ENCODE measurements at regions not wholly inside any gene's neighbourhood (a gene's known extent, or its start where the extent isn't known, plus 50 kb on each side); places are given as distances from the start of the nearest gene placed in this dataset.

DNA sequence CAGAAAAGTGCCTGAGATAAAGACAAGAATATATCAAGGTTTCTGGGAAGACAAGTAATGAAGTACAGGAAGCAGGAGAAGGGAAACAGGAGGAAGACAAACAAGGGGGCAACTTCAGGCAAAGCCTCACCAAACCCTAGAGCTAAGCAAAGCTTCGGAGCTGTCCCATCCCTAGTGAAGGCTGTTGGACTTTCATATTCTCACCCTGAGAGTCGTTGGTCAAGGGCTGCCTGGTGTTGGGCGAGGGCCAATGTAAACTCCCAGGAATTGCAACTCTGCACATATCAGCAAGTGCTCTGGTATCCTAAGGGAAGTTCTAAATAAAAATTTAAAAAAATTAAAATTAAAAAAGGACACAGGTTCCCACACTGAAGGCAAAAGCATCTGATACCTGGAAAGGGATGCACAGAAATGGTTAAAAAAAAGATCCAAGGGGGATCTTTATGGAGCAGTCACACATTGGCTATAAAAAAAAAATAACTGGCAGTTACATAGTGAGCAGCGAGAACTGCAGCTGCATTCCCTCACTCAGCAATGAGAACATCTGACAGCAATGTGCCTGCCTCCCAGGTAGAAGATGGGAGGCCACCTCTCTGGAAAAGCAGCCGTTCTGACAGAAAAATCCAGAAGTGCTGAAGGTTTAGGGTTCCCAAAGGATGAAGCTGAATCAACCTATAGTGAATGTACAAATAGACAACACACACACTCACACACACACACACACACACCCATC lies 304.7 kb downstream of the WDR11 start:
- Histone ChIP-seq H3K9me3 (ENCODE audit: control insufficient read depth, low read length) (no peaks in the 10 kb centered on the region), H2AFZ (no peak overlapping the region), H3K36me3 (ENCODE audit: control insufficient read depth, insufficient read depth, low read length) (no peaks in the 10 kb centered on the region), H3K4me2 (ENCODE audit: low read length) (peak overlapping the region; percentile 3), H3K9ac (no peak overlapping the region), H3K27ac (no peak overlapping the region), H3K4me1 (no peaks in the 10 kb centered on the region), H3K27me3 (ENCODE audit: control insufficient read depth, insufficient read depth, low read length) (no peaks in the 10 kb centered on the region), H3K4me3 (ENCODE audit: low read depth, low read length) (no peak overlapping the region), H3K79me2 (no peaks in the 10 kb centered on the region)
- TF ChIP-seq CTCF (IDR thresholded peaks at IDR 0.05): no peak

DNA sequence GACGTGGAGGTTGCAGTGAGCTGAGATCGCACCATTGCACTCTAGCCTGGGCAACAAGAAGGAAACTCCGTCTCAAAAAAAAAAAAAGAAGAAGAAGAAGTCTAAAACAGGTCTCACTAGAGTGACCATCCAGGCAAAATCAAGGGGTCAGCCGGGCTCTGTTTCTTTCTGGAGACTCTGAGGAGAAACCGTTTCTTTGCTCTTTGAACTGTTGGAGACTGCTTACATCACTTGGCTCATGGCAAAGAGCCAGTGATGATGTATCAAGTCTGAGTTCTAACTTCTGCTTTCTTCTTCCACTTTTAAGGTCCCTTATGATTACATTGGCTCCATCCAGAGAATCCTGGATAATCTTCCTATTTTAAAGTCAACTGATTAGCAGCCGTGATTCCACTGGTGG lies 306.8 kb downstream of the WDR11 start:
- H3K36me3 ChIP-seq (ENCODE audit: control insufficient read depth, insufficient read depth, low read length): no peaks in the 10 kb centered on the region
- H3K27ac ChIP-seq: no peak overlapping the region
- TF ChIP-seq CTCF (IDR thresholded peaks at IDR 0.05): no peak

GRCh38 chr10:121158988-121159579 lies 307.9 kb downstream of the WDR11 start:
- no peaks in the 10 kb centered on the region for H3K4me1 ChIP-seq
- H3K79me2 ChIP-seq: no peaks in the 10 kb centered on the region
- no peaks in the 10 kb centered on the region for H3K27me3 ChIP-seq (ENCODE audit: control insufficient read depth, insufficient read depth, low read length)
- no peaks in the 10 kb centered on the region for H3K9me3 ChIP-seq (ENCODE audit: control insufficient read depth, low read length)
- no peak overlapping the region for H2AFZ ChIP-seq
- no peak overlapping the region for H3K9ac ChIP-seq
- TF ChIP-seq CTCF (IDR thresholded peaks at IDR 0.05): no peak
- H3K4me3 ChIP-seq (ENCODE audit: low read depth, low read length): no peak overlapping the region
- no peak overlapping the region for H3K4me2 ChIP-seq (ENCODE audit: low read length)
- no peaks in the 10 kb centered on the region for H3K36me3 ChIP-seq (ENCODE audit: control insufficient read depth, insufficient read depth, low read length)
- H3K27ac ChIP-seq: no peak overlapping the region

More for the DNA sequence above, 306.8 kb downstream of the WDR11 start:
- Histone ChIP-seq H3K9ac (no peak overlapping the region), H3K4me2 (ENCODE audit: low read length) (no peak overlapping the region), H3K4me1 (no peaks in the 10 kb centered on the region), H2AFZ (no peak overlapping the region), H3K79me2 (no peaks in the 10 kb centered on the region), H3K9me3 (ENCODE audit: control insufficient read depth, low read length) (no peaks in the 10 kb centered on the region), H3K4me3 (ENCODE audit: low read depth, low read length) (no peak overlapping the region), H3K27me3 (ENCODE audit: control insufficient read depth, insufficient read depth, low read length) (no peaks in the 10 kb centered on the region)

DNA sequence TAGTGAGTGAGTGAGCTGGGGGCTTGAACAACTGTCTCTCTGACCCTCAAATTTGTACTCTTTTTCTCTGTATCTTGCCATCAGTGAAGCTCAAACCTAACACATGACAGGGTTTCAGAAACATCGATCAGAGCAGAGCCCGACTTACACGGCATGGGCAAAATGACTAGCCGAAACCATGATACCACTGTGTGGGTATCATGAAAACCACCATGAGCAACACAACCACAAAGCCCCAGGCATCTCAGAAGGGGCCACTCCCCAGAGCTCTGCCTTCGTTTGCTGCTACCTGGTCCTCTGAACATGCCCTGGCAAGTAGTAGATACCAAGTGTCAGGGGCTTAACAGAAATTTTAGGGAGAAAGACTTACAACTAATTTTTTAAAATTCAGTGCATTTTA lies 308.5 kb downstream of the WDR11 start:
- Histone ChIP-seq H3K9ac (no peak overlapping the region), H3K79me2 (no peaks in the 10 kb centered on the region), H3K4me3 (ENCODE audit: low read depth, low read length) (no peak overlapping the region), H3K4me1 (no peaks in the 10 kb centered on the region), H2AFZ (no peak overlapping the region), H3K27me3 (ENCODE audit: control insufficient read depth, insufficient read depth, low read length) (no peaks in the 10 kb centered on the region), H3K36me3 (ENCODE audit: control insufficient read depth, insufficient read depth, low read length) (no peaks in the 10 kb centered on the region), H3K4me2 (ENCODE audit: low read length) (no peak overlapping the region), H3K9me3 (ENCODE audit: control insufficient read depth, low read length) (no peaks in the 10 kb centered on the region), H3K27ac (no peak overlapping the region)
- no peak for TF ChIP-seq CTCF (IDR thresholded peaks at IDR 0.05)

DNA sequence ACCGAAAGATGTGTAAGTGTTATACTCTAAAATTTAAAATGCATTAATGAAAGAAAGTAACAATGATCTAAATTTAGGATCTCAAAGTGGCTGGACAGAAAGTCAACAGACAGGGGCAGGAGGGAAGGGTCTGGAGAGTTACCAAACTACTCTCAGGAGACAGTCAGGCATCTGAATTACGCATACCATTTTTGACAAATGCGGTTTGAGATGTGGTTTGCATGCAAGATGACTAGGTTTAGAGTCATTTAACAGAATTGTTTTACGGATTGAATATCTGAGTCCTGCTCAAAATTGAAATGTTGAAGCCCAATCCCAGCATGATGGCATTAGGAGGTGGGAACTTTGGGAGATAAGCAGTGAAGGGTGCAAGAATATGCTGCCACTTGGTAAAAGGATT lies 314.1 kb downstream of the WDR11 start:
- no peaks in the 10 kb centered on the region for H3K79me2 ChIP-seq
- no peak for TF ChIP-seq CTCF (IDR thresholded peaks at IDR 0.05)
- no peak overlapping the region for H3K9ac ChIP-seq
- H3K27ac ChIP-seq: no peak overlapping the region
- no peak overlapping the region for H3K4me2 ChIP-seq (ENCODE audit: low read length)
- no peak overlapping the region for H3K4me3 ChIP-seq (ENCODE audit: low read depth, low read length)
- H3K27me3 ChIP-seq (ENCODE audit: control insufficient read depth, insufficient read depth, low read length): no peaks in the 10 kb centered on the region
- H3K36me3 ChIP-seq (ENCODE audit: control insufficient read depth, insufficient read depth, low read length): no peaks in the 10 kb centered on the region
- no peaks in the 10 kb centered on the region for H3K4me1 ChIP-seq
- no peak overlapping the region for H2AFZ ChIP-seq
- H3K9me3 ChIP-seq (ENCODE audit: control insufficient read depth, low read length): no peaks in the 10 kb centered on the region
